Fibroblast of mammary gland (primary cell): ENCODE measurements at regions not wholly inside any gene's neighbourhood (a gene's known extent, or its start where the extent isn't known, plus 50 kb on each side); places are given as distances from the start of the nearest gene placed in this dataset.

Experiments used
- DNase-seq: peaks from one replicate; pipeline ENCODE4 v3.0.0-alpha.2; 2010; ENCODE audit warnings: low read depth
- H3K4me3 ChIP-seq: 2 replicates; pipeline ENCODE4 v1.5.1; 2011; ENCODE audit warnings: low read depth, mild to moderate bottlenecking, low read length, moderate library complexity; ENCODE audit not compliant: control insufficient read depth
- CTCF ChIP-seq: conservative IDR thresholded peaks from 2 replicates; pipeline ENCODE4 v1.5.1; 2011; ENCODE audit warnings: low read depth, low read length, inconsistent platforms; ENCODE audit not compliant: control insufficient read depth, insufficient read depth

- no peak for TF ChIP-seq CTCF
- no peak for DNase-seq
- no peak overlapping the region for H3K4me3 ChIP-seq
These were observed 118.4 kb upstream of the LY86 start for GRCh38 chr6:6470123-6470522.

GRCh38 chr6:6471276-6471675, 117.2 kb upstream of the LY86 start:
- TF ChIP-seq CTCF: no peak
- no peak overlapping the region for H3K4me3 ChIP-seq
- no peak for DNase-seq

GRCh38 chr6:6474170-6474920, 114.2 kb upstream of the LY86 start:
- no peak for DNase-seq

GRCh38 chr6:6479785-6480184, 108.7 kb upstream of the LY86 start:
- H3K4me3 ChIP-seq: no peak overlapping the region
- TF ChIP-seq CTCF: no peak
- no peak for DNase-seq

More at GRCh38 chr6:6474170-6474920, 114.2 kb upstream of the LY86 start:
- TF ChIP-seq CTCF: no peak
- H3K4me3 ChIP-seq: no peak overlapping the region

- no peak overlapping the region for H3K4me3 ChIP-seq
- no peak for DNase-seq
- TF ChIP-seq CTCF: no peak
These were observed 106.3 kb upstream of the LY86 start for GRCh38 chr6:6482256-6482655.

- no peak for DNase-seq
- H3K4me3 ChIP-seq: no peak overlapping the region
- no peak for TF ChIP-seq CTCF
These were observed 105.4 kb upstream of the LY86 start for GRCh38 chr6:6483168-6483567.
